ENCODE measurements at regions not wholly inside any gene's neighbourhood (a gene's known extent, or its start where the extent isn't known, plus 50 kb on each side); places are given as distances from the start of the nearest gene placed in this dataset.

DNA sequence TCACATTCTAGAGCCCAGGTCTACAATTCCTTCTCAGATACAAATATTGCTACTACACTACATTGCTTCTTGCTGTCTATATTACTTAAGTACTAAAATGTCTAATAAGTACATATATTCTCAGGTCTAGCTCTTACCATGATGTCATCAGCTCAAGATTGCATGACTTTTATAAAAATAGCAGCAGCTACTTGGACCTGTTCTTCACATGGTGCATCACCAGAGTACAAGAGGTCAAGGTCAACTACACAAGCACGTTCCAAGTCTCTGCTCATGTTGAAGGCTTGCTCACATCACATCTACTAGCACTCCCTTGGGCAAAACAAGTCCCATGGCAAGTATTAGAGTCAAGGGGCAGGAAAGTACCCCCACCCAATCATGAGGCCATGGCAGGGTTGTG is 465.6 kb downstream of the MED13L start:
- H3K27me3 Mint-ChIP-seq (ENCODE audit: unreplicated experiment), result no peaks in the 10 kb centered on the region
- no peak overlapping the region for H3K4me3 Mint-ChIP-seq (ENCODE audit: unreplicated experiment)
- DNase-seq (ENCODE audit: low spot score), result no peak
- TF ChIP-seq, protein P1, sequence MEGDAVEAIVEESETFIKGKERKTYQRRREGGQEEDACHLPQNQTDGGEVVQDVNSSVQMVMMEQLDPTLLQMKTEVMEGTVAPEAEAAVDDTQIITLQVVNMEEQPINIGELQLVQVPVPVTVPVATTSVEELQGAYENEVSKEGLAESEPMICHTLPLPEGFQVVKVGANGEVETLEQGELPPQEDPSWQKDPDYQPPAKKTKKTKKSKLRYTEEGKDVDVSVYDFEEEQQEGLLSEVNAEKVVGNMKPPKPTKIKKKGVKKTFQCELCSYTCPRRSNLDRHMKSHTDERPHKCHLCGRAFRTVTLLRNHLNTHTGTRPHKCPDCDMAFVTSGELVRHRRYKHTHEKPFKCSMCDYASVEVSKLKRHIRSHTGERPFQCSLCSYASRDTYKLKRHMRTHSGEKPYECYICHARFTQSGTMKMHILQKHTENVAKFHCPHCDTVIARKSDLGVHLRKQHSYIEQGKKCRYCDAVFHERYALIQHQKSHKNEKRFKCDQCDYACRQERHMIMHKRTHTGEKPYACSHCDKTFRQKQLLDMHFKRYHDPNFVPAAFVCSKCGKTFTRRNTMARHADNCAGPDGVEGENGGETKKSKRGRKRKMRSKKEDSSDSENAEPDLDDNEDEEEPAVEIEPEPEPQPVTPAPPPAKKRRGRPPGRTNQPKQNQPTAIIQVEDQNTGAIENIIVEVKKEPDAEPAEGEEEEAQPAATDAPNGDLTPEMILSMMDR (IDR thresholded peaks at IDR 0.05; ENCODE audit: unreplicated experiment), result no peak
- H3K9me3 Mint-ChIP-seq (ENCODE audit: unreplicated experiment), result no peaks in the 10 kb centered on the region
- H3K36me3 Mint-ChIP-seq (ENCODE audit: low read depth, unreplicated experiment), result no peaks in the 10 kb centered on the region
- H3K27ac Mint-ChIP-seq (ENCODE audit: unreplicated experiment), result no peak overlapping the region
- no peaks in the 10 kb centered on the region for H3K4me1 Mint-ChIP-seq (ENCODE audit: unreplicated experiment)

DNA sequence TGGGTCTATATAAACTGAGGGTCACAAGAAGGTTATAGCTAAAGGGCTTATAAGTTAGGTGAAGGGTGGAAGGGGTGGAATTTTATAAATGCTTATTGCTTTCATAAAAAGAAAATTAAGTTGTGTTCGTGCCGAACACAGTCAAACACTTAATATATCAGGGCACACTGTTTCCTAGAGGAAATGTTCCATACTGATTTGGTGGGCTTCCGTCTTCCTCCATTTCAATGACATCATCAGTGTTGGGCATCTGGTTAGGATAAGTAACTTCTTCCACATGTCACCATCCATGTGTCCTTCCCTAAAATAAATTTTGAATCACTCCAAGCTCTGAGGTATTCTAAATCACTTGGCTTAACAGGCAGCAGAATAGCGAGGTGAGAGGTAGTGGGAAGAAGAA is 466.4 kb downstream of the MED13L start:
- TF ChIP-seq, protein P1 (IDR thresholded peaks at IDR 0.05; ENCODE audit: unreplicated experiment), result no peak
- DNase-seq (ENCODE audit: low spot score), result no peak
- no peaks in the 10 kb centered on the region for H3K4me1 Mint-ChIP-seq (ENCODE audit: unreplicated experiment)
- no peak overlapping the region for H3K4me3 Mint-ChIP-seq (ENCODE audit: unreplicated experiment)
- H3K36me3 Mint-ChIP-seq (ENCODE audit: low read depth, unreplicated experiment), result no peaks in the 10 kb centered on the region
- H3K9me3 Mint-ChIP-seq (ENCODE audit: unreplicated experiment), result no peaks in the 10 kb centered on the region
- no peaks in the 10 kb centered on the region for H3K27me3 Mint-ChIP-seq (ENCODE audit: unreplicated experiment)
- H3K27ac Mint-ChIP-seq (ENCODE audit: unreplicated experiment), result no peak overlapping the region

DNA sequence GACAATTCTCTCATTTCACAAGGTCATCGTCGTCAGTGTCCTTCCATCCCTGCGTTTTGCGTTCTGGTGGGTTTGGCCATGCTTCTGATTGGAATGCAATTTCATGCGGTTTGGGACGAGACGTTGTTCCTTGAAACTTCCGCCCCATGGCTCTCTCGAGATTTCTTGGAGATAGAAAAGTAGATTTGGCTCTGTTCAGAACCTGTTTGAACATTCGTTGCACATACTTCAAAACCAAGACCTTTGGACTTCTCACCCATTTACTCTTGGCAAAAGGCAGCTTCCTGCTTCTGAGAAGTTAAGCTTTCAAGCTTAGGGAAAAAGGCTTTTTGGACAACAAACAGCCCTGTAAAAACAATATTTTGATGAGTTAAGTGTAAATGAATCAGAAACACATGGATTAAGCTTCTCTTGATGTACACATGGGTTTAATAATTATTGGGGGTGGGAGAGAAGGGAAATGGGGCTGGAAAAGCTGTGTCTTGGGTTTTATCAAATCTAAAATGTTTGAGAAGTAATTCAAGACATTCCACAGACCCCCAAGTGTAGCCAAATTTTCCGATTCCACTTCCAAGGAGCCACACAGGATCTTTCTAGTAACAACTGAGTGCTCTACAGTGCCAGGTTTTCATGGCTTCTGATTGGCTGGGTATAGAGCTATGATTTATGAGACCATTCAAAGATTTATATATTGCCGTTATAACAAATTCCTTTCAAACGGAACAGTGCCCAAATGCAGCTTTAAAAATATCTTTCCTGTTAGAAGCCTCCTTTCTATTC is 467.2 kb downstream of the MED13L start:
- no peaks in the 10 kb centered on the region for H3K36me3 Mint-ChIP-seq (ENCODE audit: low read depth, unreplicated experiment)
- no peak overlapping the region for H3K4me3 Mint-ChIP-seq (ENCODE audit: unreplicated experiment)
- no peaks in the 10 kb centered on the region for H3K27me3 Mint-ChIP-seq (ENCODE audit: unreplicated experiment)
- DNase-seq (ENCODE audit: low spot score), result no peak
- TF ChIP-seq, protein P1 (IDR thresholded peaks at IDR 0.05; ENCODE audit: unreplicated experiment), result no peak
- H3K9me3 Mint-ChIP-seq (ENCODE audit: unreplicated experiment), result no peaks in the 10 kb centered on the region
- no peak overlapping the region for H3K27ac Mint-ChIP-seq (ENCODE audit: unreplicated experiment)
- H3K4me1 Mint-ChIP-seq (ENCODE audit: unreplicated experiment), result no peaks in the 10 kb centered on the region

DNA sequence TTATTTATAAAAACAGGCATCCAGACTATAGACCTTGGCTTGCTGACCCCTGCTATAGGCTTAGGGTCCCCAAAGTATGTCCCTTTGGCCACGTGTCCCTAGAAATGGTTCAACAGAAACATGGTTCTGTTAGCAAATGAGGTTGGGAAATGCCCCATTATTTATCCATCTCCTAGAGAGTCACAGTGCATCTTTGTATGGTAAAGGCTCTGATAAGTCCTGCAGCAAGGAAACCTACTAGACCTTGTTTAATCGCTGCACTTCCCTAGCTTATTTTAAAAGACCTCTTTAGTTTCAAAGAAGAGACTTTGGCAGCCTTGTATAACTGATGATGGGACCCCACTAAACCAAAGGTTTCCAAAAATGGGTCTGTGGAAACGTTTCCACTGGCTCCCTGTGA is 471.5 kb downstream of the MED13L start:
- Mint-ChIP-seq H3K4me3 (ENCODE audit: unreplicated experiment) (no peak overlapping the region), H3K4me1 (ENCODE audit: unreplicated experiment) (no peaks in the 10 kb centered on the region), H3K9me3 (ENCODE audit: unreplicated experiment) (no peaks in the 10 kb centered on the region), H3K27me3 (ENCODE audit: unreplicated experiment) (no peaks in the 10 kb centered on the region), H3K27ac (ENCODE audit: unreplicated experiment) (no peak overlapping the region), H3K36me3 (ENCODE audit: low read depth, unreplicated experiment) (no peaks in the 10 kb centered on the region)
- DNase-seq (ENCODE audit: low spot score), result no peak
- TF ChIP-seq, protein P1 (IDR thresholded peaks at IDR 0.05; ENCODE audit: unreplicated experiment), result no peak

DNA sequence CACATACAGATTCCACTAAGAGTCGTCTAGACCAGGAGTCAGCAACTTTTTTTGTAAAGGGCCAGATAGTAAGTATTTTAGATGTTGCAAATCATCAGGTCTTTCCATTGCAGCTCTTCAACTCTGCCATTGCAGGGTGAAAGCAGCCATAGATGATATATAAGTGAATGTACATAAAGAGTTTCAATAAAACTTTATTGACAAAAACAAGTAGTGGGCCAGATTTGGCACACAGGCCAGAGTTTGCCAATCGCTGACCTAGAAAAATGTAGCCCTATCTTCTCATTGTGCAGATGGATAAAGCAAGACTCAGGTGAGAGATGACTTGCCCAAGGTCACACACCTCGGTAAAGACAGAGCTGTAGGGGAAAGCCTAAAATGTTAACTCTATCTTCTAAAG is 474.7 kb downstream of the MED13L start:
- Mint-ChIP-seq H3K9me3 (ENCODE audit: unreplicated experiment) (no peaks in the 10 kb centered on the region), H3K4me3 (ENCODE audit: unreplicated experiment) (no peak overlapping the region), H3K4me1 (ENCODE audit: unreplicated experiment) (no peaks in the 10 kb centered on the region), H3K27me3 (ENCODE audit: unreplicated experiment) (peaks cover 1% of the 10 kb centered on the region), H3K27ac (ENCODE audit: unreplicated experiment) (no peak overlapping the region), H3K36me3 (ENCODE audit: low read depth, unreplicated experiment) (no peaks in the 10 kb centered on the region)
- TF ChIP-seq, protein P1 (IDR thresholded peaks at IDR 0.05; ENCODE audit: unreplicated experiment), result no peak
- DNase-seq (ENCODE audit: low spot score), result no peak
